Globus pallidus (tissue), 1 donor: ENCODE measurements at regions not wholly inside any gene's neighbourhood (a gene's known extent, or its start where the extent isn't known, plus 50 kb on each side); places are given as distances from the start of the nearest gene placed in this dataset.

Experiments
- DNase-seq: peaks from one replicate; pipeline ENCODE4 v3.0.0-alpha.2; 2015; ENCODE audit warnings: low spot score

- no peak for DNase-seq
Observed at GRCh38 chr20:56801971-56802755, 173.1 kb downstream of the TFAP2C start.

GRCh38 chr20:56802805-56803204 is 173.7 kb downstream of the TFAP2C start:
- DNase-seq: no peak

GRCh38 chr20:56805313-56805712 is 176.2 kb downstream of the TFAP2C start:
- no peak for DNase-seq

GRCh38 chr20:56805966-56806365 is 176.9 kb downstream of the TFAP2C start:
- DNase-seq: no peak

GRCh38 chr20:56806952-56807517 is 177.9 kb downstream of the TFAP2C start:
- no peak for DNase-seq

GRCh38 chr20:56808117-56808725 is 179.1 kb downstream of the TFAP2C start:
- DNase-seq: no peak

GRCh38 chr20:56808732-56809131 is 179.6 kb downstream of the TFAP2C start:
- DNase-seq: no peak

- no peak for DNase-seq
Observed at GRCh38 chr20:56809668-56810067, 180.6 kb downstream of the TFAP2C start.

- no peak for DNase-seq
Observed at GRCh38 chr20:56810141-56810540, 181.0 kb downstream of the TFAP2C start.

- no peak for DNase-seq
Observed at GRCh38 chr20:56815796-56816195, 186.7 kb downstream of the TFAP2C start.

GRCh38 chr20:56816349-56816748 is 187.2 kb downstream of the TFAP2C start:
- no peak for DNase-seq

GRCh38 chr20:56817780-56818675 is 188.9 kb downstream of the TFAP2C start:
- DNase-seq: no peak

- DNase-seq: no peak
Observed at GRCh38 chr20:56820984-56821383, 191.9 kb downstream of the TFAP2C start.

GRCh38 chr20:56826306-56826704 is 197.2 kb downstream of the TFAP2C start:
- DNase-seq: no peak

- DNase-seq: no peak
Observed at GRCh38 chr20:56826705-56827665, 197.9 kb downstream of the TFAP2C start.

GRCh38 chr20:56827763-56828162 is 198.7 kb downstream of the TFAP2C start:
- DNase-seq: no peak

- no peak for DNase-seq
Observed at GRCh38 chr20:56828402-56828801, 199.3 kb downstream of the TFAP2C start.

GRCh38 chr20:56829788-56830385 is 200.8 kb downstream of the TFAP2C start:
- no peak for DNase-seq

- DNase-seq: no peak
Observed at GRCh38 chr20:56831795-56832194, 202.7 kb downstream of the TFAP2C start.

GRCh38 chr20:56833427-56833826 is 204.3 kb downstream of the TFAP2C start:
- DNase-seq: no peak
